IPS-20b (cell line): ENCODE measurements at regions not wholly inside any gene's neighbourhood (a gene's known extent, or its start where the extent isn't known, plus 50 kb on each side); places are given as distances from the start of the nearest gene placed in this dataset.
"Not testable (repeated sequence)": the region's sequence is repeated elsewhere in the genome, so short reads cannot be mapped to it uniquely, and the experiment has no call there.

ENCODE experiments used
- H3K27ac ChIP-seq: one replicate; pipeline ENCODE4 v1.5.1; 2013; ENCODE audit warnings: low read length
- H3K27me3 ChIP-seq: 2 replicates; pipeline ENCODE4 v1.6.1; 2013; ENCODE audit warnings: mild to moderate bottlenecking, low read length, inconsistent platforms; ENCODE audit not compliant: insufficient read depth
- H3K36me3 ChIP-seq: 2 replicates; pipeline ENCODE4 v1.6.1; 2013; ENCODE audit warnings: low read depth, mild to moderate bottlenecking, inconsistent platforms, low read length, moderate library complexity; ENCODE audit not compliant: insufficient read depth
- H3K4me1 ChIP-seq: 2 replicates; pipeline ENCODE4 v1.6.1; 2013; ENCODE audit warnings: mild to moderate bottlenecking, control low read depth, inconsistent platforms, low read length, moderate library complexity; ENCODE audit not compliant: insufficient read depth
- H3K4me3 ChIP-seq: 2 replicates; pipeline ENCODE4 v1.5.1; 2013; ENCODE audit warnings: mild to moderate bottlenecking, low read length, inconsistent platforms
- H3K9ac ChIP-seq: 2 replicates; pipeline ENCODE4 v1.6.1; 2013; ENCODE audit warnings: low read depth, mild to moderate bottlenecking, inconsistent platforms, low read length, moderate library complexity
- H3K9me3 ChIP-seq: 2 replicates; pipeline ENCODE4 v1.6.1; 2013; ENCODE audit warnings: mild to moderate bottlenecking, low read depth, low read length, inconsistent platforms; ENCODE audit not compliant: insufficient read depth

- no peaks in the 10 kb centered on the region for H3K9me3 ChIP-seq
- no peaks in the 10 kb centered on the region for H3K36me3 ChIP-seq
- no peak overlapping the region for H3K27ac ChIP-seq
- H3K9ac ChIP-seq: no peak overlapping the region
- no peaks in the 10 kb centered on the region for H3K27me3 ChIP-seq
- no peak overlapping the region for H3K4me3 ChIP-seq
- no peaks in the 10 kb centered on the region for H3K4me1 ChIP-seq
Measured at GRCh38 chr7:83856094-83856493, 207.2 kb upstream of the SEMA3E start.

GRCh38 chr7:83852136-83852535 lies 203.2 kb upstream of the SEMA3E start:
- Histone ChIP-seq H3K4me1 (0 out of 2 replicates have a peak, but pooled peaks cover 5% of the 10 kb centered on the region), H3K4me3 (no peak overlapping the region), H3K27ac (no peak overlapping the region), H3K36me3 (no peaks in the 10 kb centered on the region), H3K27me3 (no peaks in the 10 kb centered on the region), H3K9ac (no peak overlapping the region), H3K9me3 (no peaks in the 10 kb centered on the region)

GRCh38 chr7:83851551-83851950 lies 202.6 kb upstream of the SEMA3E start:
- no peaks in the 10 kb centered on the region for H3K9me3 ChIP-seq
- H3K27me3 ChIP-seq: no peaks in the 10 kb centered on the region
- H3K4me3 ChIP-seq: no peak overlapping the region
- H3K9ac ChIP-seq: no peak overlapping the region
- no peaks in the 10 kb centered on the region for H3K36me3 ChIP-seq
- no peak overlapping the region for H3K27ac ChIP-seq
- 0 out of 2 replicates have a peak, but pooled peaks cover 5% of the 10 kb centered on the region for H3K4me1 ChIP-seq

GRCh38 chr7:83850941-83851340 lies 202.0 kb upstream of the SEMA3E start:
- Histone ChIP-seq H3K27me3 (no peaks in the 10 kb centered on the region), H3K4me1 (0 out of 2 replicates have a peak, but pooled peaks cover 5% of the 10 kb centered on the region), H3K36me3 (no peaks in the 10 kb centered on the region), H3K27ac (no peak overlapping the region), H3K9me3 (no peaks in the 10 kb centered on the region), H3K4me3 (no peak overlapping the region), H3K9ac (no peak overlapping the region)

GRCh38 chr7:83850125-83850524 lies 201.2 kb upstream of the SEMA3E start:
- 0 out of 2 replicates have a peak, but pooled peaks cover 5% of the 10 kb centered on the region for H3K4me1 ChIP-seq
- no peak overlapping the region for H3K4me3 ChIP-seq

DNA sequence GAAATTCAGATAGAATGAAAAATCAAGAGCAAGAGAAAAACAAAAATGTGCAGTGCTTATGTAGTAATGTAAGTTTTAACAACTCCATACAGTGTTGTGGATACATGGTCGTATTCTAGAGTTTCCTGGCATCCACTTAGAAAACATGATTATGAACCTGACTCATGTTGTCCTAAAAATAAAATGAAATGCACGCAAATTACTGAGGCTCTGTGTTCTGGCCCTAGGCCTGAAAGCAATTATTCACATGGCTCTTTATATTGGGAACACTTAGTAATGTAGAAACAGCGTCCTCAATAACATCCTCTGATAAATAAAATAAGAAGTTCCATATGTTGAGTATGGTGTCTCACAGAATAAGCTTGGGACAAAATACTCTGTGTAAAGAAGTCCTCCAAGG lies 200.2 kb upstream of the SEMA3E start:
- no peaks in the 10 kb centered on the region for H3K36me3 ChIP-seq
- H3K27me3 ChIP-seq: no peaks in the 10 kb centered on the region
- H3K9ac ChIP-seq: no peak overlapping the region
- H3K4me1 ChIP-seq: 0 out of 2 replicates have a peak, but pooled peaks cover 5% of the 10 kb centered on the region
- H3K4me3 ChIP-seq: no peak overlapping the region
- no peak overlapping the region for H3K27ac ChIP-seq
- no peaks in the 10 kb centered on the region for H3K9me3 ChIP-seq

More at GRCh38 chr7:83850125-83850524, 201.2 kb upstream of the SEMA3E start:
- Histone ChIP-seq H3K27ac (no peak overlapping the region), H3K9ac (no peak overlapping the region), H3K36me3 (no peaks in the 10 kb centered on the region), H3K27me3 (no peaks in the 10 kb centered on the region), H3K9me3 (no peaks in the 10 kb centered on the region)

DNA sequence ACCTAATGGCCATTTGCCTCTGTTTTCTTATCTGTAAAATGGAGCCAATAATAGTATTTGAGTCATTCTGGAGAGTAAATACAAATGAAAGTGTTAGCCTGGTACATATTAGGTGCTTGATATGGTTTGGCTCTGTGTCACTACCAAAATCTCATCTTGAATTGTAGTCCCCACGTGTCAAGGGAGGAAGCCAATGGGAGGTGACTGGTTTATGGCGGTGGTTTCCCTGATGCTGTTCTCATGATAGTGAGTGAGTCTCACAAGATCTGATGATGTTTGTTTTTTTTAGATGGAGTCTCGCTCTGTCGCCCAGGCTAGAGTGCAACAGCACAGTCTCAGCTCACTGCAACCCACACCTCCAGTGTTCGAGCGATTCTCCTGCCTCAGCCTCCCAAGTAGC lies 194.0 kb upstream of the SEMA3E start:
- H3K4me3 ChIP-seq: no peak overlapping the region
- no peaks in the 10 kb centered on the region for H3K9me3 ChIP-seq
- H3K27me3 ChIP-seq: no peaks in the 10 kb centered on the region
- H3K27ac ChIP-seq: no peak overlapping the region
- H3K4me1 ChIP-seq: peaks cover 4% of the 10 kb centered on the region; the same call in 1 of the 2 replicates
- no peaks in the 10 kb centered on the region for H3K36me3 ChIP-seq
- no peak overlapping the region for H3K9ac ChIP-seq

DNA sequence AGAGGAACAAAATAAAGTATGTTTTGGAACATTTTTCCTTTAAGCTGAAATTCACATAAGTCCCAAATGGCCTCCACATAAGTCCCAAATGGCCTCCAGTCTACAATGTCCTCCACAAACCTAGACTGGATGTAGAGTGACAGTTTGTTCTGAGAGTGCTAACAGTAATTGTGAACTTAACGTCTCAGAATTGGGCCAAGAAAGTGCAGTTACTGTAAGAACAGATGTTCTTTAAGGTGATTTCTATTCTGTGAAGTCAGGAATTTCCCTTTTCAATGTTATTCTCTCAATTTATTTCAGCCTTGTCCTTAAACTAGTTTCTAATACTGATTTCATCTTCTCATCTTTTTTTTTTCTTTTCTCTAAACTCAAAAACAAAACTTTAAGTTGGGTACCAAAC lies 188.7 kb upstream of the SEMA3E start:
- Histone ChIP-seq H3K4me3 (no peak overlapping the region), H3K9ac (no peak overlapping the region), H3K9me3 (no peaks in the 10 kb centered on the region), H3K4me1 (peaks cover 22% of the 10 kb centered on the region; the same call in 1 of the 2 replicates), H3K27me3 (no peaks in the 10 kb centered on the region), H3K36me3 (no peaks in the 10 kb centered on the region), H3K27ac (no peak overlapping the region)

DNA sequence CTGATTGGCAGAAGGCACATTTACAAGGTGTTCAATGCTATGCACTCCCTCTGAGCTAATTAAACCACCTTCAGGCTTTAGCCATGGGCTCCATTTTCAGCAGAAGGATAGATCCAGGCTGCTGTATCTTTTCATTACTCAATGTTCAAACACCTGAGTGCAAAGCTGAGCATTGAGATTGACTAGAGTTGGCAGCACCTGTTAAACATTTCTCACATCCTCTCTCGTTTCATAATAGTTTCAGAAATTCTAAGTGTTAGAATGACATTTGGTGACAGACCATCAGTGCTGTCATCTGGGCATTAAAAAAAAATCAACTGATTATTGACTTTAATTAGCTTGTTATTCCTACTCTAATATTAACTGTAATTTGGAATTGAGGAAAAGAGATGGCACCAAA lies 187.1 kb upstream of the SEMA3E start:
- Histone ChIP-seq H3K36me3 (no peaks in the 10 kb centered on the region), H3K9ac (no peak overlapping the region), H3K4me1 (peaks cover 28% of the 10 kb centered on the region; the same call in 1 of the 2 replicates), H3K27me3 (no peaks in the 10 kb centered on the region), H3K27ac (no peak overlapping the region), H3K4me3 (no peak overlapping the region), H3K9me3 (no peaks in the 10 kb centered on the region)

DNA sequence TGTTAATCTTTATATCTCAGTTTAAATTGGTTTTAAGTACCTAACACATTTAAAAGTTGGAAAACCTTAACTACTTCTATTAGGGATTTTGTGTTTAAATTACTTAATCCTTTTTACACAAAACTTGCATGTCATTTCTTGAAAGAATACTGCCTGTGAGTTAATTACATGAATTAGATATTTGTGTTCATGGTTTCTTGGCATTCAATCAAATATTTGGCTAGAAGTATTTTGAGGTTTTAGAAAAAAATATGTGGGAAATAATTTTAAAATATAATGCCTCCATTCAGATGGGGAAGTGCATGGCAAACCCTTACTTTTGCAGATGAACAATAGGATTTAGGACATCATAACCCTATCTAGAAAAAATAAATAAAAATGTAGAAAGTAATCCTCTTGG lies 186.5 kb upstream of the SEMA3E start:
- Histone ChIP-seq H3K36me3 (no peaks in the 10 kb centered on the region), H3K9me3 (no peaks in the 10 kb centered on the region), H3K27me3 (no peaks in the 10 kb centered on the region), H3K9ac (no peak overlapping the region), H3K4me1 (peaks cover 31% of the 10 kb centered on the region; the same call in 1 of the 2 replicates), H3K27ac (no peak overlapping the region), H3K4me3 (no peak overlapping the region)

- Histone ChIP-seq H3K27ac (peak overlapping the region; percentile 32), H3K4me3 (0 out of 2 replicates have a peak overlapping the region, but pooled peaks have one; percentile 3), H3K9ac (peak overlapping the region; percentile 43; the same call in 1 of the 2 replicates), H3K4me1 (peaks cover 27% of the 10 kb centered on the region; the same call in 1 of the 2 replicates)
- H3K36me3 ChIP-seq, H3K27me3 ChIP-seq, H3K9me3 ChIP-seq: not testable (repeated sequence)
Measured at GRCh38 chr7:83833721-83834120, 184.8 kb upstream of the SEMA3E start.

DNA sequence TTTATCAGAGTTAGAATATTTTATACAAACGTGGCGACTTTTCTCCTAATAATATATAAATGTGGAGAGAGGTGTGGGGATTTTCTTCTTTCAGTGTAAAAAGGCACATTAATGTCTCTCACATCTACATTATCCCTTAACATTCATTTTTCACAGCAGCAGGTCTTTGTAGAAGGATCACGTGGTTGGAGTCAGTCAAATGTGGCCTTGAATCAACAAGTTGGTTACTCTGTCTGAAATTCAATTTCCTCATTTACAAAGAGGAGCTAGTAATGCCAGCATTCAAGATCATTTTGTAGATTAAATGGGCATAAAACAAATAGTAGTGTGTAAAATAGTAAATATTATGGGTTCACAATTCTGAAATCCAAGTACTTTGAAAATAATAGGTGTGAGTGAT lies 183.1 kb upstream of the SEMA3E start:
- Histone ChIP-seq H3K36me3 (no peaks in the 10 kb centered on the region), H3K4me3 (no peak overlapping the region), H3K27ac (no peak overlapping the region)

More for the DNA sequence above, 183.1 kb upstream of the SEMA3E start:
- Histone ChIP-seq H3K9me3 (no peaks in the 10 kb centered on the region), H3K4me1 (peaks cover 27% of the 10 kb centered on the region; the same call in 1 of the 2 replicates), H3K27me3 (no peaks in the 10 kb centered on the region), H3K9ac (no peak overlapping the region)
